ENCODE measurements at regions not wholly inside any gene's neighbourhood (a gene's known extent, or its start where the extent isn't known, plus 50 kb on each side); places are given as distances from the start of the nearest gene placed in this dataset.

GRCh38 chr15:93154666-93155065, 65.7 kb upstream of the RGMA start:
- intact Hi-C loops (cut with DNase I), result loop anchor here in 1 of 10 donors (5.0 kb wide), 1 partner anchor 62 kb away; no protein-coding TSS in a partner anchor
- Histone ChIP-seq H3K9me3 (peaks cover 0 to 10% (median 0%) of the 10 kb centered on the region in 12 donors), H3K4me3 (no peak overlapping the region), H3K4me1 (peaks cover 0 to 32% (median 16%) of the 10 kb centered on the region in 12 donors), H3K27ac (peak overlapping the region in 2 of 12 donors; percentile 16 to 21), H3K27me3 (no peaks in the 10 kb centered on the region), H3K36me3 (no peaks in the 10 kb centered on the region)
- ATAC-seq, result no peak
- 52 to 77% (median 66%) methylated on average over 5 of the region's 5 CpGs for WGBS, 4 donors
- TF ChIP-seq POLR2A (IDR thresholded peaks at IDR 0.05) (no peak), CTCF (IDR thresholded peaks at IDR 0.05) (no peak)
- no peak for DNase-seq

- Histone ChIP-seq H3K36me3 (no peaks in the 10 kb centered on the region), H3K4me3 (no peak overlapping the region), H3K27ac (peak overlapping the region in 2 of 12 donors; percentile 13 to 48), H3K9me3 (peaks cover 0 to 10% (median 0%) of the 10 kb centered on the region in 12 donors), H3K27me3 (no peaks in the 10 kb centered on the region), H3K4me1 (peaks cover 0 to 32% (median 16%) of the 10 kb centered on the region in 12 donors)
- ATAC-seq (peak; percentile 87 to 95 (median 92)), DNase-seq (peak; percentile 71 to 85 (median 77))
- intact Hi-C loops (cut with DNase I), result loop anchor here in 3 of 10 donors (2.0 to 5.0 kb wide), 2 partner anchors 61 to 98 kb away; no protein-coding TSS in a partner anchor
- WGBS, 4 donors, result 16 to 39% (median 25%) methylated on average over 6 of the region's 6 CpGs
- TF ChIP-seq POLR2A (IDR thresholded peaks at IDR 0.05) (no peak), CTCF (IDR thresholded peaks at IDR 0.05) (no peak)
These were observed 63.9 kb upstream of the RGMA start for GRCh38 chr15:93152951-93153350.

DNA sequence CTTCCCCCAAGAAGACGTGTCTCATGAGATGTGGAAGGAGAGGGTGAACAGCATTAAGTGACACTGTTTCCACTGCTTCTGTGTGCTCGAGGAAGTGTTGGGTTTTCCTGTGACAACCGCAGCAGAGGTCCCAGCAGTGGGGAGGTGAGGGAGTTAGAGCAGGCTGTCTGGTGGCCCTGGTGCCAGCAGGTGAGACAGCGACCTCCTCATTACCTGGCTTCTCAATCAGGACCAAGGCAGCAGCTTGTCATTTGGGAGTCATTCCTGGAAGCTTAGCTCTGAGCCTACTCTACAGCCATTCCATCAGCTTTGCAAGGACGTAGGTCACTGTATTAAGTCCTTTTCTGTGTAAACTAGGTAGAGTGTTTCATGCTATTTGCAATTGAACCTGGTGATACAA, 63.3 kb upstream of the RGMA start:
- peaks cover 0 to 32% (median 16%) of the 10 kb centered on the region in 12 donors for H3K4me1 ChIP-seq
- 43 to 64% (median 51%) methylated on average over 5 of the region's 5 CpGs for WGBS, 4 donors
- H3K36me3 ChIP-seq, result no peaks in the 10 kb centered on the region
- peaks cover 0 to 10% (median 0%) of the 10 kb centered on the region in 12 donors for H3K9me3 ChIP-seq
- H3K27me3 ChIP-seq, result no peaks in the 10 kb centered on the region
- DNase-seq, result no peak
- H3K4me3 ChIP-seq, result no peak overlapping the region
- H3K27ac ChIP-seq, result peak overlapping the region in 3 of 12 donors; percentile 6 to 47 (median 13)
- TF ChIP-seq POLR2A (IDR thresholded peaks at IDR 0.05), result no peak
- no peak for TF ChIP-seq CTCF (IDR thresholded peaks at IDR 0.05)
- no peak for ATAC-seq
- intact Hi-C loops (cut with DNase I), result loop anchor here in 3 of 10 donors (2.0 to 5.0 kb wide), 2 partner anchors 60 to 98 kb away; no protein-coding TSS in a partner anchor

GRCh38 chr15:93150910-93151881, 62.2 kb upstream of the RGMA start:
- DNase-seq (peak in 1 of 5 donors; percentile 54), ATAC-seq (peak in 3 of 4 donors; percentile 14 to 38 (median 19))
- H3K27me3 ChIP-seq, result no peaks in the 10 kb centered on the region
- WGBS, 4 donors, result 62 to 77% (median 72%) methylated on average over 7 to 14 of the region's 14 CpGs
- H3K27ac ChIP-seq, result peak overlapping the region in 2 of 12 donors; percentile 6 to 24
- peaks cover 0 to 6% (median 0%) of the 10 kb centered on the region in 12 donors for H3K9me3 ChIP-seq
- TF ChIP-seq CTCF (IDR thresholded peaks at IDR 0.05) (no peak), POLR2A (IDR thresholded peaks at IDR 0.05) (no peak)
- intact Hi-C loops (cut with DNase I), result loop anchor here in 1 of 10 donors (5.0 kb wide), 1 partner anchor 59 kb away; no protein-coding TSS in a partner anchor
- H3K4me1 ChIP-seq, result peaks cover 0 to 32% (median 16%) of the 10 kb centered on the region in 12 donors
- no peaks in the 10 kb centered on the region for H3K36me3 ChIP-seq
- H3K4me3 ChIP-seq, result no peak overlapping the region
